Choroid plexus epithelial cell (primary cell): ENCODE measurements at regions not wholly inside any gene's neighbourhood (a gene's known extent, or its start where the extent isn't known, plus 50 kb on each side); places are given as distances from the start of the nearest gene placed in this dataset.
"Not testable (repeated sequence)": the region's sequence is repeated elsewhere in the genome, so short reads cannot be mapped to it uniquely, and the experiment has no call there.

Experiments used
- DNase-seq: peaks from one replicate; pipeline ENCODE4 v3.0.0-alpha.2; 2010; ENCODE audit warnings: low read depth
- H3K4me3 ChIP-seq: 2 replicates; pipeline ENCODE4 v1.5.1; 2011; ENCODE audit warnings: low read depth, mild to moderate bottlenecking, control low read depth, low read length, moderate library complexity
- TF ChIP-seq, protein P1 (sequence below): conservative IDR thresholded peaks from 2 replicates; pipeline ENCODE4 v1.5.1; 2011; ENCODE audit warnings: low read depth, mild to moderate bottlenecking, control low read depth, inconsistent platforms, low read length, moderate library complexity

DNA sequence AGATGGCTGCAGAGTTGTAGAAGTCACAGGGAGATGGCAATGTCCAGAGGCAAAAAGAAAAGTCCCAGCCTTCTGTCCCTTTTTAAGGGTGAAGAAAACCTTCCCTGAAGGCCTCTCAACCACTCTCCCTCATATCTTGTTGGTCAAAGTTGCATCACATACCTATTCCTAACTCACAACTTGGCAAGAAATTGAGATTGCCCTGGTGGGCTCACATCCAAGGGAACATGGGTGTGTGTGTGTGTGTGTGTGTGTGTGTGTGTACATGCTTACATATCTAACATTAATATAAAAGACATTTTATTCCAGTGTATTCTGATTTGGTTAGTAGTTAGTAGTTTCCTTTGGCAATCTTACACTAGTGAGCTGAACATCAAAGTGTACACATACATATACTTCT is 144.3 kb upstream of the SALL4 start:
- TF ChIP-seq, protein P1, sequence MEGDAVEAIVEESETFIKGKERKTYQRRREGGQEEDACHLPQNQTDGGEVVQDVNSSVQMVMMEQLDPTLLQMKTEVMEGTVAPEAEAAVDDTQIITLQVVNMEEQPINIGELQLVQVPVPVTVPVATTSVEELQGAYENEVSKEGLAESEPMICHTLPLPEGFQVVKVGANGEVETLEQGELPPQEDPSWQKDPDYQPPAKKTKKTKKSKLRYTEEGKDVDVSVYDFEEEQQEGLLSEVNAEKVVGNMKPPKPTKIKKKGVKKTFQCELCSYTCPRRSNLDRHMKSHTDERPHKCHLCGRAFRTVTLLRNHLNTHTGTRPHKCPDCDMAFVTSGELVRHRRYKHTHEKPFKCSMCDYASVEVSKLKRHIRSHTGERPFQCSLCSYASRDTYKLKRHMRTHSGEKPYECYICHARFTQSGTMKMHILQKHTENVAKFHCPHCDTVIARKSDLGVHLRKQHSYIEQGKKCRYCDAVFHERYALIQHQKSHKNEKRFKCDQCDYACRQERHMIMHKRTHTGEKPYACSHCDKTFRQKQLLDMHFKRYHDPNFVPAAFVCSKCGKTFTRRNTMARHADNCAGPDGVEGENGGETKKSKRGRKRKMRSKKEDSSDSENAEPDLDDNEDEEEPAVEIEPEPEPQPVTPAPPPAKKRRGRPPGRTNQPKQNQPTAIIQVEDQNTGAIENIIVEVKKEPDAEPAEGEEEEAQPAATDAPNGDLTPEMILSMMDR, result no peak
- H3K4me3 ChIP-seq, result no peak overlapping the region
- DNase-seq, result peak; percentile 57

DNA sequence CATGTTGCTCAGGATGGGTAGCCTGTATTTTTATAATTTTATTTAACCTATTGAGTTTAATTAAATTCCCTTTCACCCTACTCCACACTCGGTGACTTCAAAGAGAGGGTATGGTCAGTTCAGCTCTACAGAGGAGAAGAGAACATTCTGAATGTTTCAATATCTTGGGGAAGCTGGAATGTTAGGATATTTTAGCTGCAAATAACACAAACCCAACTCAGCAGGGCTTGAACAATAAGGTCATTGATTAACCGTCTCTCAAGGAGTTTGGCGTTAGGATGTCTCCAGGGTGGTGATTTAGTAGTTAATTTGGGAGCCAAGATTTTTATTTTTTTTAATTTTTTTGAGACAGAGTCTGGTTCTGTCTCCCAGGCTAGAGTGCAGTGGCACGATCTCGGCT is 143.6 kb upstream of the SALL4 start:
- TF ChIP-seq, protein P1, result no peak
- no peak overlapping the region for H3K4me3 ChIP-seq
- DNase-seq, result no peak

DNA sequence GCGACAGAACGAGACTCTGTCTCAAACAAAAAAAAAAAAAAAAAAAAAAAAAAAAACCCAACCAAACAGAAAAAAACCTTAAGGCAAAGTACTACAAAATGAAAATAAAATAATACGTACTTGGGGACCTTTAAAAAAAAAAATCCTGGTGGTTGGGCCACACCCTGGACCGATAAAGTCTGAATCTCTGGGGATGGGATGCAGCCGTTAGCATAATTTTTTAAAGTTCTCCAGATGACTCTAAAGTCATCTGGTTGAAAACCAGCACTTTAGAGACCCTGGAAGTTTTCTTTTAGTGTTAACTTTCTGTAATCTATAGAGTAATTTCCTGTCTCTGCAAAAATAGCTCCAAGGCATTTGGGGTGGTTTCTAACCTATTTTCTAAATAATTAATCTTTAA is 142.9 kb upstream of the SALL4 start:
- no peak overlapping the region for H3K4me3 ChIP-seq
- TF ChIP-seq, protein P1, result no peak
- DNase-seq, result no peak

DNA sequence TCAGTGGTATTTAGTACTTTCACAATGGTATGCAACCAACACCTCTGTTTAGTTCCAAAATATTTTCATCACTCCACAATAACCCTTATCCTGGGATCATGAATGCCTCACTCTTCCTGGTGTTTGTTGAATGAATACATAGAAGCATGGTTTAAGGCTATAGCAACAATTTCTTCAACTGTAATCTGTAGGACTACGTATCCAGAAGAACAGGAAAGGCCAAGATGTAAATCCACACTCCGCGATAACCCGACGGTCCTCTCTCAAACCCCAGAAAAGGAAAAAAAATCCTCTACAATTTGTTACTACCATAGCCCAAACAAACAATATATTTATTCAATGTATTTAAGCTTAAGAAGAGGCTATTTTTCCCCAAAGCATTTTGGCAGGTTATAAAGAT is 141.4 kb upstream of the SALL4 start:
- TF ChIP-seq, protein P1, result no peak
- H3K4me3 ChIP-seq, result no peak overlapping the region
- no peak for DNase-seq

DNA sequence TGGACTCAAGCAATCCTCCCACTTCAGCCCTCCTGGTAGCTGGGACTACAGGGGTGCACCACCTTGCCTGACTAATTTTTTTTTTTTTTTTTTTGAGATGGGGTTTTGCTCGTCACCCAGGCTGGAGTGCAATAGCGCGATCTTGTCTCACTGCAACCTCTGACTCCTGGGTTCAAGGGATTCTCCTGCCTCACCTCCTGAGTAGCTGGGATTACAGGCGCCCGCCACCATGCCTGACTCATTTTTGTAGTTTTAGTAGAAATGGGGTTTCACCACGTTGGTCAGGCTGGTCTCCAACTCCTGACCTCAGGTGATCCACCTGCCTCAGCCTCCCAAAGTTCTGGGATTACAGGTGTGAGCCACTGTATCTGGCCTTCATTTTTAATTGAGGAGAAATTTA is 141.0 kb upstream of the SALL4 start:
- H3K4me3 ChIP-seq, DNase-seq: not testable (repeated sequence)

DNA sequence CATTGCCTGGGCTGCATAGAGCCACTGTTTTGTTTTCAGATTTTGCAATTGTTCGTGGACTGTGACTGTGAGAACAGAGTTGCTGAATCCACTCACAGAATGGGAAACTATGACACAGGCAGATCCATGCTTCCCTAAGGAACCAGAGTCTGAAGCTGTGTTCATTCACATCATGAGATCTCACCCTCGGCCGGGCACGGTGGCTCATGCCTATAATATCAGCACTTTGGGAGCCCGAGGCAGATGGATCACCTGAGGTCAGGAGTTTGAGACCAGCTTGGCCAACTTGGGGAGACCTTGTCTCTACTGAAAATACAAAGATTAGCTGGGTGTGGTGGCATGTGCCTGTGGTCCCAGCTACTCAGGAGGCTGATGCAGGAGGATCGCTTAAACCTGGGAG is 139.2 kb upstream of the SALL4 start:
- no peak for DNase-seq
- TF ChIP-seq, protein P1, result no peak
- H3K4me3 ChIP-seq, result no peak overlapping the region

DNA sequence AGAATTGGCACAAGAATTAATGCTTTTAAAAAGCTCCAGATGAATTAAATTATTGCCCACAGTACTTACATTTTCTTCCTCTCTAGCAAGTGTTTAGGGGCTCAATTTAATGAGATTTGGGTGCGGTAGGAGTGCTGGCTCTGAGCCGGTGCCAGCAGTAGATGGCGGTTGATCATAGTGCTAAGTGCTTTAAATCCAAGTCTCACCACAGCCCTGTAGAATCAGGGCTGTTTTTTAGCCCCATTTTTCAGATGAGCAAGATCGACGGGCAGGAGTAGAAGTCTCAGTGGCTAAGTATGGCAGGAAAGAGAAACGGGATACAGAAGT is 136.9 kb upstream of the SALL4 start:
- TF ChIP-seq, protein P1, result no peak
- DNase-seq, result no peak
- no peak overlapping the region for H3K4me3 ChIP-seq
